SK-N-SH treated with all-trans-retinoic acid at 6 μM for 48 hours (cell line): ENCODE measurements at regions not wholly inside any gene's neighbourhood (a gene's known extent, or its start where the extent isn't known, plus 50 kb on each side); places are given as distances from the start of the nearest gene placed in this dataset.

Source experiments
- CSRNP3 ChIP-seq: fragments of 250-450 bp; sonication (Bioruptor Pico); IDR thresholded peaks from 2 replicates; pipeline ENCODE4 v1.5.1; 2021; ENCODE audit warnings: mild to moderate bottlenecking, moderate library complexity
- GLIS3 ChIP-seq: fragments of 250-450 bp; sonication (Bioruptor Pico); IDR thresholded peaks from 2 replicates; pipeline ENCODE4 v1.5.0; 2020; ENCODE audit warnings: mild to moderate bottlenecking, moderate library complexity
- TCF4 ChIP-seq: fragments of 250-450 bp; sonication (Bioruptor Pico); IDR thresholded peaks from 2 replicates; pipeline ENCODE4 v1.8.0; 2021; ENCODE audit warnings: mild to moderate bottlenecking, moderate library complexity, borderline replicate concordance
- TOX ChIP-seq: fragments of 250-450 bp; sonication (Bioruptor Pico); IDR thresholded peaks from 2 replicates; pipeline ENCODE4 v1.8.0; 2021; ENCODE audit warnings: mild to moderate bottlenecking, moderate library complexity, borderline replicate concordance
- ZNF565 ChIP-seq: fragments of 450-650 bp; formaldehyde crosslinking; conservative IDR thresholded peaks from 2 replicates; pipeline ENCODE4 v1.5.0; 2020; ENCODE audit warnings: low read depth, mild to moderate bottlenecking, moderate library complexity

- TF ChIP-seq ZNF565 (CRISPR knock-in tag): no peak
- TF ChIP-seq TOX (CRISPR knock-in tag): no peak
- TF ChIP-seq GLIS3: no peak
- TF ChIP-seq CSRNP3 (CRISPR knock-in tag): no peak
- TF ChIP-seq TCF4: no peak
Measured at GRCh38 chr7:26460351-26461085, 168.9 kb downstream of the SNX10 start.
